ENCODE measurements at regions not wholly inside any gene's neighbourhood (a gene's known extent, or its start where the extent isn't known, plus 50 kb on each side); places are given as distances from the start of the nearest gene placed in this dataset.

DNA sequence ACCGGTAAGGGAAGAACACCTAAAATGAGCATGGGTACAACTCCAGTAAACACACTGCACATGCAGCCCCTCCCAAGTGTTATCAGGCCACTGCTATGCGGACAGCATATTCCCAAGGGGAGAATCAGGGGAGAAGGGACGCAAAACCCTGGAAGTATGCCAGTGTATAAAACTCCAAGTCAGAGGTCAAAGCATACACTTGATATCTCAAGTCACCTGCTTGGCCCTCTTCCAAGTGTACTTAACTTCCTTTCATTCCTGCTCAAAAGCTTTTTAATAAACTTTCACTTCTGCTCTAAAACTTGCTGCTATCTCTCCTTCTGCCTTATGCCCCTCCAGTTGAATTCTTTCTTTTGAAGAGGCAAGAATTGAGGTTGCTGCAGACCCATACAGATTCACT is 408.1 kb downstream of the HTR1A start:
- TF ChIP-seq POLR2A (IDR thresholded peaks at IDR 0.05) = no peak
- TF ChIP-seq, protein P1, sequence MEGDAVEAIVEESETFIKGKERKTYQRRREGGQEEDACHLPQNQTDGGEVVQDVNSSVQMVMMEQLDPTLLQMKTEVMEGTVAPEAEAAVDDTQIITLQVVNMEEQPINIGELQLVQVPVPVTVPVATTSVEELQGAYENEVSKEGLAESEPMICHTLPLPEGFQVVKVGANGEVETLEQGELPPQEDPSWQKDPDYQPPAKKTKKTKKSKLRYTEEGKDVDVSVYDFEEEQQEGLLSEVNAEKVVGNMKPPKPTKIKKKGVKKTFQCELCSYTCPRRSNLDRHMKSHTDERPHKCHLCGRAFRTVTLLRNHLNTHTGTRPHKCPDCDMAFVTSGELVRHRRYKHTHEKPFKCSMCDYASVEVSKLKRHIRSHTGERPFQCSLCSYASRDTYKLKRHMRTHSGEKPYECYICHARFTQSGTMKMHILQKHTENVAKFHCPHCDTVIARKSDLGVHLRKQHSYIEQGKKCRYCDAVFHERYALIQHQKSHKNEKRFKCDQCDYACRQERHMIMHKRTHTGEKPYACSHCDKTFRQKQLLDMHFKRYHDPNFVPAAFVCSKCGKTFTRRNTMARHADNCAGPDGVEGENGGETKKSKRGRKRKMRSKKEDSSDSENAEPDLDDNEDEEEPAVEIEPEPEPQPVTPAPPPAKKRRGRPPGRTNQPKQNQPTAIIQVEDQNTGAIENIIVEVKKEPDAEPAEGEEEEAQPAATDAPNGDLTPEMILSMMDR (IDR thresholded peaks at IDR 0.05) = no peak
